MCF 10A (cell line): ENCODE measurements at regions not wholly inside any gene's neighbourhood (a gene's known extent, or its start where the extent isn't known, plus 50 kb on each side); places are given as distances from the start of the nearest gene placed in this dataset.

Experiments used
- BruUV-seq: library from RNA; stranded (reverse); fragments of 400-500 nt; replicated peaks from 2 replicates; lab custom pipeline; 2021; lab: Mats Ljungman, UMichigan
- CTCF ChIA-PET: fragments of 300-600 bp; sonication (Branson Sonifier 250); formaldehyde crosslinking; extraction: SDS; loops from one replicate; lab custom pipeline; 2021; ENCODE audit warnings: antibody characterized with exemption, inconsistent platforms; lab: Yijun Ruan, JAX
- POLR2A ChIA-PET: fragments of 300-600, 350-650 bp; sonication (Branson Sonifier 250); formaldehyde crosslinking; extraction: SDS; loops from one replicate; lab custom pipeline; 2020; ENCODE audit warnings: antibody characterized with exemption, inconsistent platforms; lab: Yijun Ruan, JAX
- DNase-seq: peaks from one replicate; pipeline ENCODE4 v3.0.0-alpha.2; 2018; ENCODE audit not compliant: unreplicated experiment
- H3K27ac Mint-ChIP-seq: one replicate; pipeline ENCODE4 v1.8.0; 2022; ENCODE audit warnings: mild to moderate bottlenecking, low read depth, mixed read lengths; ENCODE audit not compliant: unreplicated experiment
- H3K27me3 Mint-ChIP-seq: one replicate; pipeline ENCODE4 v1.8.0; 2022; ENCODE audit warnings: mixed read lengths; ENCODE audit not compliant: insufficient read depth, unreplicated experiment
- H3K36me3 Mint-ChIP-seq: one replicate; pipeline ENCODE4 v1.8.0; 2022; ENCODE audit warnings: mild to moderate bottlenecking, moderate library complexity, mixed read lengths; ENCODE audit not compliant: insufficient read depth, unreplicated experiment
- H3K4me1 Mint-ChIP-seq: one replicate; pipeline ENCODE4 v1.8.0; 2022; ENCODE audit warnings: mixed read lengths; ENCODE audit not compliant: insufficient read depth, unreplicated experiment
- H3K4me3 Mint-ChIP-seq: one replicate; pipeline ENCODE4 v1.8.0; 2022; ENCODE audit warnings: mild to moderate bottlenecking, moderate library complexity, mixed read lengths; ENCODE audit not compliant: unreplicated experiment
- H3K9me3 Mint-ChIP-seq: one replicate; pipeline ENCODE4 v1.8.0; 2022; ENCODE audit warnings: mixed read lengths; ENCODE audit not compliant: unreplicated experiment
- CTCF ChIP-seq: fragments of 200-600 bp; IDR thresholded peaks from one replicate; pipeline ENCODE4 v1.8.0; 2022; ENCODE audit warnings: antibody characterized with exemption, mild to moderate bottlenecking; ENCODE audit not compliant: unreplicated experiment
- intact Hi-C: fragments of 100-400 bp; cut with micrococcal nuclease; formaldehyde crosslinking; loops from 2 replicates; pipeline ENCODE4 v1.14.1; 2022

DNA sequence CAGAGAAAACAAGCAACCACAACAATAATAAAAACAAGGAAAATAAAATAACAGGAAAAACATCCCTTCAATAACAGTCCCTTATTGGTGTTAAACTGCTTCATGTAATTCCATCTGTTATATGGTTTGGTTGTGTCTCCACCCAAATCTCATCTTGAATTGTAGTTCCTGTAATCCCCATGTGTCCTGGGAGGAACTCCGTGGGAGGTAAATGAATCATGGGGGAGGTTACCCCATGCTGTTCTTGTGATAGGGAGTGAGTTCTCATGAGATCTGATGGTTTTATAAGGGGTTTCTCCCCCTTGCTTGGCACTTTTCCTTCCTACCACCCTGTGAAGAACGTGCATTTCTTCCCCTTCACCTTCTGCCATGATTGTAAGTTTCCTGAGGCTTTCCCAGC, 369.8 kb downstream of the TMEM232 start:
- Mint-ChIP-seq H3K4me1 (peaks cover 3% of the 10 kb centered on the region), H3K27ac (no peak overlapping the region)
- intact Hi-C loops: no loop called here

DNA sequence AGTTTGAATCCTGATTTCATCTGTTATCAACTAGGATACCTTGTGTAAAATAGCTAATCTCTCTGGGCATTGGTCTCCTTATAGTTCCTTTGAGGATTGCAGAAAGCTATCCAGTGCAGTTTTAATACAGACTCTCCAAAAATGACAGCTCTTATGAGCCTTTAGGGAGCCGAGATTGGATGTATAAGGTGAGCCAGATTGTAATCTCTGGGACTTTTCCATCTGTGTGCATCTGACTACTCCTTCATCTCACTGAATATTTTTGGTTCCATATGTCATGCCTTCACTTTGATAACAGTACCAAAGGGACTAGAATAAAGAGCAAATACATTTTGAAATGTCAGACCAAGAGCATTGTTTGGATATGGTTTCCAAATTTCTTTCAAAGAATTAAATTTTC, 367.2 kb downstream of the TMEM232 start:
- intact Hi-C loops: no loop called here
- Mint-ChIP-seq H3K36me3 (peaks cover 5% of the 10 kb centered on the region), H3K4me1 (no peaks in the 10 kb centered on the region), H3K27me3 (no peaks in the 10 kb centered on the region), H3K9me3 (no peaks in the 10 kb centered on the region), H3K27ac (no peak overlapping the region), H3K4me3 (no peak overlapping the region)
- CTCF ChIA-PET: no interaction called here
- TF ChIP-seq CTCF: no peak
- POLR2A ChIA-PET: no interaction called here
- DNase-seq: no peak
- no TSS peak for BruUV-seq

More for the DNA sequence above, 369.8 kb downstream of the TMEM232 start:
- H3K9me3 Mint-ChIP-seq: no peaks in the 10 kb centered on the region
- H3K27me3 Mint-ChIP-seq: no peaks in the 10 kb centered on the region
- ChIA-PET CTCF (interaction anchor here (0.7 kb wide), 1 partner anchor 97 kb away, joined by 3 read pairs; no protein-coding TSS in a partner anchor), POLR2A (interaction anchor here (0.6 kb wide), 1 partner anchor 293 kb away, joined by 3 read pairs; no protein-coding TSS in a partner anchor)
- no peak overlapping the region for H3K4me3 Mint-ChIP-seq
- no TSS peak for BruUV-seq
- TF ChIP-seq CTCF: no peak
- no peak for DNase-seq
- peaks cover 5% of the 10 kb centered on the region for H3K36me3 Mint-ChIP-seq

- intact Hi-C loops: no loop called here
- POLR2A ChIA-PET: no interaction called here
- Mint-ChIP-seq H3K4me3 (no peak overlapping the region), H3K27ac (no peak overlapping the region), H3K9me3 (peaks cover 6% of the 10 kb centered on the region), H3K4me1 (peaks cover 5% of the 10 kb centered on the region), H3K36me3 (peaks cover 5% of the 10 kb centered on the region), H3K27me3 (no peaks in the 10 kb centered on the region)
- no peak for TF ChIP-seq CTCF
- no TSS peak for BruUV-seq
- no peak for DNase-seq
- CTCF ChIA-PET: no interaction called here
These were observed 365.0 kb downstream of the TMEM232 start for GRCh38 chr5:110361471-110361870.

DNA sequence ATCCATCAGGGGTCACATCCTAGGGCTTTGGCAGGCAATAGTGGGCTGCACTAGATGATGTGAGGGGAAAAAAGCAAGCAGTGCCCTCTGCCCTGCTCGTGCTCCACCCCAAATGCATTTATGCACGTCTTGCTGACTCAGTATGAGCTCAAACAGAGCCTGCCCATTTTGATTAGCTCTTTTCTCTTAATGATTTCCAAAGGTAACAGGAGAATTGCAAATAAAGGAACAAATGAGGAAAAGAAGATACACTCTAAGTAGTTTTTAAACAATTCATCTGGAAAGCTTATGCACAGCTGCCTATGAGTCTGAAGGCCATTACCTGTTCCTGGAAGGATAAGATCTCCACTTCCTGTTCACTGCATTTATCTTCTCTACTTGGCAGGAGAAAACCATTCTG, 364.2 kb downstream of the TMEM232 start:
- H3K27ac Mint-ChIP-seq: no peak overlapping the region

More for the DNA sequence above, 364.2 kb downstream of the TMEM232 start:
- intact Hi-C loops: no loop called here
- ChIA-PET CTCF (no interaction called here), POLR2A (interaction anchor here (1.0 kb wide), 1 partner anchor 54 kb away, joined by 3 read pairs; no protein-coding TSS in a partner anchor)
- no peak for TF ChIP-seq CTCF
- Mint-ChIP-seq H3K9me3 (peaks cover 6% of the 10 kb centered on the region), H3K27me3 (no peaks in the 10 kb centered on the region), H3K36me3 (peaks cover 5% of the 10 kb centered on the region), H3K4me3 (no peak overlapping the region), H3K4me1 (peaks cover 5% of the 10 kb centered on the region)
- no TSS peak for BruUV-seq
- no peak for DNase-seq
